H9 (cell line): ENCODE measurements at regions not wholly inside any gene's neighbourhood (a gene's known extent, or its start where the extent isn't known, plus 50 kb on each side); places are given as distances from the start of the nearest gene placed in this dataset.

Experiments used
- DNase-seq: peaks from one replicate; pipeline ENCODE4 v3.0.0-alpha.2; 2017
- H2AFZ ChIP-seq: one replicate; pipeline ENCODE4 v1.6.1; 2013; ENCODE audit warnings: mild to moderate bottlenecking, low read length, control low read depth, moderate library complexity
- H2AK5ac ChIP-seq: 2 replicates; pipeline ENCODE4 v1.6.1; 2013; ENCODE audit warnings: low read length, control low read depth, mixed read lengths; ENCODE audit not compliant: insufficient read length
- H2BK120ac ChIP-seq: one replicate; pipeline ENCODE4 v1.6.1; 2013; ENCODE audit warnings: low read depth, mild to moderate bottlenecking, low read length, control low read depth, inconsistent platforms; ENCODE audit not compliant: poor library complexity, severe bottlenecking
- H2BK12ac ChIP-seq: 2 replicates; pipeline ENCODE4 v1.6.1; 2013; ENCODE audit warnings: low read length, control low read depth, mixed read lengths, low read depth; ENCODE audit not compliant: insufficient read length
- H2BK15ac ChIP-seq: 2 replicates; pipeline ENCODE4 v1.6.1; 2013; ENCODE audit warnings: low read depth, low read length, control low read depth
- H2BK20ac ChIP-seq: one replicate; pipeline ENCODE4 v1.6.1; 2013; ENCODE audit warnings: low read depth, mild to moderate bottlenecking, low read length, control low read depth, inconsistent platforms; ENCODE audit not compliant: poor library complexity, severe bottlenecking
- H2BK5ac ChIP-seq: 2 replicates; pipeline ENCODE4 v1.6.1; 2013; ENCODE audit warnings: low read length, control low read depth, mixed read lengths; ENCODE audit not compliant: insufficient read length
- H3K14ac ChIP-seq: 2 replicates; pipeline ENCODE4 v1.6.1; 2013; ENCODE audit warnings: low read length, control low read depth; ENCODE audit not compliant: insufficient read depth
- H3K18ac ChIP-seq: 2 replicates; pipeline ENCODE4 v1.6.1; 2013; ENCODE audit warnings: low read depth, mild to moderate bottlenecking, mixed read lengths, low read length, control low read depth; ENCODE audit not compliant: insufficient read length
- H3K23ac ChIP-seq: 2 replicates; pipeline ENCODE4 v1.6.1; 2013; ENCODE audit warnings: low read length, control low read depth, mixed read lengths, low read depth; ENCODE audit not compliant: insufficient read length
- H3K23me2 ChIP-seq: 2 replicates; pipeline ENCODE4 v1.6.1; 2013; ENCODE audit warnings: low read depth, mild to moderate bottlenecking, mixed read lengths, low read length, control low read depth; ENCODE audit not compliant: insufficient read length, poor library complexity, severe bottlenecking
- H3K27ac ChIP-seq: 2 replicates; pipeline ENCODE4 v1.5.1; 2013; ENCODE audit warnings: low read length, control low read depth, mixed read lengths, low read depth; ENCODE audit not compliant: insufficient read length
- H3K27me3 ChIP-seq: 2 replicates; pipeline ENCODE4 v1.6.1; 2013; ENCODE audit warnings: low read length, control low read depth, inconsistent platforms; ENCODE audit not compliant: insufficient read depth
- H3K4ac ChIP-seq: 2 replicates; pipeline ENCODE4 v1.6.1; 2013; ENCODE audit warnings: low read depth, mild to moderate bottlenecking, control low read depth, inconsistent platforms, low read length, moderate library complexity
- H3K4me1 ChIP-seq: 2 replicates; pipeline ENCODE4 v1.6.1; 2013; ENCODE audit warnings: low read length, control low read depth, inconsistent platforms; ENCODE audit not compliant: insufficient read depth
- H3K4me2 ChIP-seq: 2 replicates; pipeline ENCODE4 v1.6.1; 2013; ENCODE audit warnings: low read length, control low read depth, mixed read lengths; ENCODE audit not compliant: insufficient read length, insufficient read depth
- H3K56ac ChIP-seq: 2 replicates; pipeline ENCODE4 v1.6.1; 2013; ENCODE audit warnings: low read depth, mild to moderate bottlenecking, mixed read lengths, low read length, control low read depth; ENCODE audit not compliant: insufficient read length
- H3K79me1 ChIP-seq: 2 replicates; pipeline ENCODE4 v1.6.1; 2013; ENCODE audit warnings: low read depth, mild to moderate bottlenecking, moderate library complexity, low read length, control low read depth, inconsistent platforms; ENCODE audit not compliant: insufficient read depth, poor library complexity, severe bottlenecking
- H3K79me2 ChIP-seq: 2 replicates; pipeline ENCODE4 v1.6.1; 2013; ENCODE audit warnings: low read length, control low read depth, inconsistent platforms; ENCODE audit not compliant: insufficient read depth
- H3K9ac ChIP-seq: 2 replicates; pipeline ENCODE4 v1.6.1; 2013; ENCODE audit warnings: low read length, control low read depth, mixed read lengths; ENCODE audit not compliant: insufficient read length; ENCODE audit errors: extremely low read depth
- H3K9me3 ChIP-seq: one replicate; pipeline ENCODE4 v1.6.1; 2013; ENCODE audit warnings: low read depth, low read length, inconsistent platforms; ENCODE audit not compliant: control insufficient read depth
- H3T11ph ChIP-seq: one replicate; pipeline ENCODE4 v1.6.1; 2013; ENCODE audit warnings: mild to moderate bottlenecking, low read length, control low read depth, inconsistent platforms
- H4K20me1 ChIP-seq: one replicate; pipeline ENCODE4 v1.6.1; 2013; ENCODE audit not compliant: control insufficient read depth, insufficient read length, insufficient read depth
- H4K5ac ChIP-seq: 2 replicates; pipeline ENCODE4 v1.6.1; 2013; ENCODE audit warnings: low read depth, mild to moderate bottlenecking, mixed read lengths, low read length, control low read depth; ENCODE audit not compliant: insufficient read length
- H4K8ac ChIP-seq: replicated peaks from 2 replicates; pipeline ENCODE4 v1.6.1; 2013; ENCODE audit warnings: low read length, control low read depth, mixed read lengths, low read depth; ENCODE audit not compliant: insufficient read length
- H4K91ac ChIP-seq: 2 replicates; pipeline ENCODE4 v1.6.1; 2013; ENCODE audit warnings: low read depth, mild to moderate bottlenecking, moderate library complexity, mixed read lengths, low read length, control low read depth; ENCODE audit not compliant: insufficient read length
- H3K27ac Mint-ChIP-seq, 3 experiments: 2 replicates in 2 of 3; 3 replicates in 1 of 3; pipeline ENCODE4 v1.8.0; 2020 to 2021; ENCODE audit warnings: mixed read lengths in 3 of 3, mild to moderate bottlenecking in 1 of 3, moderate library complexity in 1 of 3
- H3K27me3 Mint-ChIP-seq: 2 replicates; pipeline ENCODE4 v1.8.0; 2021; ENCODE audit warnings: low read depth, mild to moderate bottlenecking, moderate library complexity, mixed read lengths
- H3K36me3 Mint-ChIP-seq, 3 experiments: 2 replicates in 2 of 3; 3 replicates in 1 of 3; pipeline ENCODE4 v1.8.0; 2020 to 2021; ENCODE audit warnings: low read depth in 3 of 3, mixed read lengths in 3 of 3; ENCODE audit not compliant: insufficient read depth in 1 of 3
- H3K4me1 Mint-ChIP-seq, 2 experiments: 2 replicates each; pipeline ENCODE4 v1.8.0; 2020; ENCODE audit warnings: mixed read lengths in 2 of 2
- H3K4me3 Mint-ChIP-seq, 2 experiments: 2 replicates in 1 of 2; 3 replicates in 1 of 2; pipeline ENCODE4 v1.8.0; 2020 to 2021; ENCODE audit warnings: mild to moderate bottlenecking in 2 of 2, mixed read lengths in 2 of 2, moderate library complexity in 1 of 2
- H3K9me3 Mint-ChIP-seq, 2 experiments: 2 replicates in 1 of 2; 3 replicates in 1 of 2; pipeline ENCODE4 v1.8.0; 2020; ENCODE audit warnings: mild to moderate bottlenecking in 2 of 2, mixed read lengths in 2 of 2, moderate library complexity in 1 of 2
- WGBS: extraction: QIAGEN DNeasy Blood & Tissue Kit; methylation state at CpG from one replicate; pipeline ENCODE4 v1.1.7; 2013; ENCODE audit warnings: missing lambda C conversion rate, low lambda C conversion rate, mixed read lengths; ENCODE audit not compliant: insufficient read length; ENCODE audit errors: extremely low coverage; 5-methylcytosine and 5-hydroxymethylcytosine counted together
- TF ChIP-seq, protein P1 (sequence below): fragments of 200-600 bp; sonication (generic); conservative IDR thresholded peaks from 3 replicates; pipeline ENCODE4 v1.8.0; 2021; ENCODE audit warnings: antibody characterized with exemption, mild to moderate bottlenecking

DNA sequence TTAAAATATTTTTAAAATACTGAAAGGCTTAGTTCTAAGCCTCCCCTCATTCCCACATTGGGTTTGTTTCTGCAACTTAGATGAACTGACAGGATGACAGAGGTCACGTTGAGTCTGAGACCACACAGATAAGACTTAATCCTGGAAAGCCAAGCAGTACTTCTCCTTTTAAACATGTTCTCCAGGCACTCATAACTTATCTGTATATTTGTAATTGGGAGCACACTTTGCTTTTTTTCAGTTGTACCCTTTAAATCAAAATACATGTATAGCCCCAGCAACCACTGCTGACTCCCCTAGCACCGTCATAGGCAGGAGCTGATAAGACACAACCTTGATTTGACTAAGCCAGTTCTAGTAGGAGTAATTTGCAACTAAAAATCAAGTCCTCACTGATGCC lies 394.8 kb downstream of the PID1 start:
- Histone ChIP-seq H3K56ac (no peak overlapping the region), H2AFZ (no peak overlapping the region), H3K79me1 (no peaks in the 10 kb centered on the region), H3K23ac (no peak overlapping the region), H3K79me2 (no peaks in the 10 kb centered on the region), H2BK120ac (no peak overlapping the region), H2BK20ac (no peak overlapping the region), H2BK12ac (no peak overlapping the region), H3K4ac (no peak overlapping the region), H3K9ac (no peak overlapping the region), H3K18ac (no peak overlapping the region), H3K9me3 (no peaks in the 10 kb centered on the region), H3K23me2 (no peaks in the 10 kb centered on the region), H4K8ac (no peak overlapping the region), H4K20me1 (no peaks in the 10 kb centered on the region), H2AK5ac (no peak overlapping the region), H3K27me3 (no peaks in the 10 kb centered on the region), H2BK5ac (no peak overlapping the region), H3K27ac (no peak overlapping the region), H3K4me2 (no peak overlapping the region), H4K5ac (no peak overlapping the region), H3K14ac (no peak overlapping the region), H3T11ph (no peak overlapping the region), H3K4me1 (no peaks in the 10 kb centered on the region), H2BK15ac (no peak overlapping the region), H4K91ac (no peak overlapping the region)
- H3K4me1 Mint-ChIP-seq, result peaks cover 0 to 3% of the 10 kb centered on the region in 2 experiments; a peak in 1 of 4 replicates
- H3K9me3 Mint-ChIP-seq, result peaks cover 0 to 8% of the 10 kb centered on the region in 2 experiments; a peak in 2 of 5 replicates
- no peaks in the 10 kb centered on the region for H3K36me3 Mint-ChIP-seq
- no peak overlapping the region for H3K4me3 Mint-ChIP-seq
- DNase-seq, result no peak
- no CpG with 5 or more reads among the region's 2 CpGs for WGBS
- no peaks in the 10 kb centered on the region for H3K27me3 Mint-ChIP-seq
- TF ChIP-seq, protein P1, sequence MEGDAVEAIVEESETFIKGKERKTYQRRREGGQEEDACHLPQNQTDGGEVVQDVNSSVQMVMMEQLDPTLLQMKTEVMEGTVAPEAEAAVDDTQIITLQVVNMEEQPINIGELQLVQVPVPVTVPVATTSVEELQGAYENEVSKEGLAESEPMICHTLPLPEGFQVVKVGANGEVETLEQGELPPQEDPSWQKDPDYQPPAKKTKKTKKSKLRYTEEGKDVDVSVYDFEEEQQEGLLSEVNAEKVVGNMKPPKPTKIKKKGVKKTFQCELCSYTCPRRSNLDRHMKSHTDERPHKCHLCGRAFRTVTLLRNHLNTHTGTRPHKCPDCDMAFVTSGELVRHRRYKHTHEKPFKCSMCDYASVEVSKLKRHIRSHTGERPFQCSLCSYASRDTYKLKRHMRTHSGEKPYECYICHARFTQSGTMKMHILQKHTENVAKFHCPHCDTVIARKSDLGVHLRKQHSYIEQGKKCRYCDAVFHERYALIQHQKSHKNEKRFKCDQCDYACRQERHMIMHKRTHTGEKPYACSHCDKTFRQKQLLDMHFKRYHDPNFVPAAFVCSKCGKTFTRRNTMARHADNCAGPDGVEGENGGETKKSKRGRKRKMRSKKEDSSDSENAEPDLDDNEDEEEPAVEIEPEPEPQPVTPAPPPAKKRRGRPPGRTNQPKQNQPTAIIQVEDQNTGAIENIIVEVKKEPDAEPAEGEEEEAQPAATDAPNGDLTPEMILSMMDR, result no peak
- H3K27ac Mint-ChIP-seq, result no peak overlapping the region
